Stimulated activated CD4-positive, alpha-beta T cell treated with anti-CD3 and anti-CD28 coated beads, Interleukin-4, amount 100 ng/mL, for 48 hours (primary cell): ENCODE measurements at regions not wholly inside any gene's neighbourhood (a gene's known extent, or its start where the extent isn't known, plus 50 kb on each side); places are given as distances from the start of the nearest gene placed in this dataset.
"Not testable (repeated sequence)": the region's sequence is repeated elsewhere in the genome, so short reads cannot be mapped to it uniquely, and the experiment has no call there.

Experiments used
- DNase-seq, 2 donors: peaks; one replicate each; pipeline ENCODE4 v3.0.0-alpha.2; 2020; ENCODE audit warnings: low read depth in 2 of 2

DNA sequence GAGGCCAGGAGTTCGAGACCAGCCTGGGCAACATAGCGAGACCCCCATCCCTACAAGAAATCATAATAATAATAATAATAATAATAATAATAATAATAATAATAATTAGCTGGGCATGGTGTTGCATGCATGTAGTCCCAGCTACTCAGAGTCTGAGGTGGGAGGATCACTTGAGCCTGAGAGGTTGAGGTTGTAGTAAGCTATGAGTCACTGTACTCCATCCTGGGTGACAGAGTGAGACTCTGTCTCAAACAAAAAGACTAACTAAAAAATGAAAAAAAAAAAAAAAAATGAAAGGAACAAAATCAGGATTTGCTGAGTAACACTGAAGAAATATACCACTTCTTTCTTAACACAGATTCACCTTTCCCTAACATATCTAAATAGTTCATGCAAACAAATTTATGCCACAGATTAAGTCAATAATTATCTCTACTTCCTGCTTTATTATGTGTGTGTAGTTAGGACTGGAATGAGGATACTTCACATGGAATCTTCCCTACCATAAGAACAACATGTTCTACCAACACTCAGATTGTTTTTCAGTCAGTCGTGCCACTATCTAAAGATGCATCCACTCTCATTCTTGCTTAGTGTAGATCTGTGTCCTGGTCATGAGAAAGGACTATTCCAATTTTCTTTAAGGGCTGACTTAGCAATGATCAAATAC lies 928.7 kb downstream of the SLC4A3 start:
- DNase-seq = no peak

DNA sequence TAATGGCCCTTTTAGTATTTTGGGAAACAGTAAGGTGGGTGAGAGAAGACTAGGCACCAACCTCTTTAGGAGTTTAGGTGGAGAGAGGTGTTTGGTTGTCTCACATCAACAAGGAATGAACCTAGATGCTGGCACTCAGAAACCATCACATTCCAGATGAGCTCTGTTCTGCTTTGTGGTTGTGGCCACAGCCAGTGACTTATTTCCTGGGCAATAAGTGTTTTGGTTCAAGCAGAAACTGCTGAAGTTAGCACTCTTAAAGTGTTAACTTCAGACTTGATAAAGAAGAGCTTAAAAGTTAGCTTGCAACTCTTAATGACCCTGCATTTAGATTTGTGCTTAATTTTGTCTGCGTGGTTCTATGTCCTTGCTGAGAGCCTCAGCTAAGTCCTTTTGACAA lies 929.2 kb downstream of the SLC4A3 start:
- DNase-seq = no peak

DNA sequence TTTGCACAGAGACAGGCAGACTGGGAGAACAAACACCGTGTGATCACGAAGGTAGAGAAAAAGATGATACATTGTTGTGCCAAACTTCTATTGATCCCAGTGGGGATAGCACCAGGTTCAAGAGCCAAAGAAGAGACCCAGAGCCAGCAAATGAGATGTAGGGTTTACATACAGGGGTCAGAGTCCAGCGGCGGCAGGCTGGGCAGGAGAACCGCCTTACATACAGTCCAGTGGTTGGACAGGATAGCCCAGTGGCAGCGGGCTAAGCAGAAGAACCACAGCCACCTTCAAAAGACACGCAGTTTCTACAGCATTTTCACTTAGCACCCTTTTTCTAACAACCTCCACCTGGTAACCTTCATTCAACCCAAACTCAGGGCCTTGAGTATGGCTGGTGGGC lies 932.8 kb downstream of the SLC4A3 start:
- no peak for DNase-seq

GRCh38 chr2:220562375-220563140 lies 935.1 kb downstream of the SLC4A3 start:
- no peak for DNase-seq

GRCh38 chr2:220568296-220568695 lies 940.9 kb downstream of the SLC4A3 start:
- DNase-seq = no peak

GRCh38 chr2:220569112-220569897 lies 941.9 kb downstream of the SLC4A3 start:
- DNase-seq = no peak

DNA sequence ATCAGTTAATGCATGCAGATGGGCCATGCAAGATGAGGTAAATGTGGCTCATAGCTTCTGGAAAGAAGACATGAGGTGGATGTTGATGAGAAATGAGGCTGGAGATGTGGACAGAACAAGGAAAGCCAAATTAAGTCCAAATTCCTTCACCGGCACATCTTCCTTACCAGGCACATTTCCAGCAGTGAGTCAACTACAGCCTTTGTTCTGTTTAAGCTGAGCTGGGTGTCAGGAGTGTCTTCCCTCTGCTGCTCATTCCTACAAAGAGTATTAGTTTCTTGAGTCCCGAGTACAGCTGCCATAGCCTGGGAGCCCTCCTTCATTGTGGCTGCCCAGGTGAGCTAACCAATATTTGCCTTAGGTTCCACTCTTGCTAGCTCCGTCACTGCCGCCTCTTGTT lies 945.0 kb downstream of the SLC4A3 start:
- DNase-seq = no peak

DNA sequence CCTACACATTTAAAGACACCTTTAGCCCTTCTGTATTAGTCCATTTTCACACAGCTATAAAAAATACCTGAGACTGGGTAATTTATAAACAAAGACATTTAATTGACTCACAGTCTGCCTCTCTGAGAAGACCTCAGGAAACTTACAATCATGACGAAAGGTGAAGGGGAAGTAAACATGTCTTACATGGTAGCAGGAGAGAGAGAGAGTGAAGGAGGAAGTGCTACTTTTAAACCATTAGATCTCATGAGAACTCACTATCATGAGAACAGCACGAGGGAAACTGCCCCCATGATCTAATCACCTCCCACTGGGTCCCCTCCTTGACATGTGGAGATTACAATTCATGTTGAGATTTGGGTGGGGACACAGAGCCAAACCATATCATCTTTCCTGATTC lies 946.6 kb downstream of the SLC4A3 start:
- DNase-seq = no peak

DNA sequence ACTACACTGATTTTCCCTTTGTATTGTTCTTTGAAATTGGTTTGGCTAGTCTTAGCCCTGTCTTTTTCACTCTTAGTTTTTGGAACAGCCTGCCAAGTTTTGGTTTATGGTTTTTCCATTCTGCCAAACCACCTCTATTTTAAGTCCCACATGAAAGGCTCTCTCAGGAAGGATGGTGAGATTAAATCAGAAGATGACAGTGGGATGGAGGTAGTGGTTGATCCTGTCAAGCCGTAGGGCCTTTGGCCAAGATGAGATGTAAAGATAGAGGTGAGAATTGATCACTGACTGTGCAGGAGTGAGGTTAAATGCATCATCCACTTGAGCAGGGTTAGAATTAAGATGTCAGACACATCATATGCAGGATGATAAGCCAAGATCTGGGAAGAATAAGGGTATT lies 948.5 kb downstream of the SLC4A3 start:
- DNase-seq = no peak

DNA sequence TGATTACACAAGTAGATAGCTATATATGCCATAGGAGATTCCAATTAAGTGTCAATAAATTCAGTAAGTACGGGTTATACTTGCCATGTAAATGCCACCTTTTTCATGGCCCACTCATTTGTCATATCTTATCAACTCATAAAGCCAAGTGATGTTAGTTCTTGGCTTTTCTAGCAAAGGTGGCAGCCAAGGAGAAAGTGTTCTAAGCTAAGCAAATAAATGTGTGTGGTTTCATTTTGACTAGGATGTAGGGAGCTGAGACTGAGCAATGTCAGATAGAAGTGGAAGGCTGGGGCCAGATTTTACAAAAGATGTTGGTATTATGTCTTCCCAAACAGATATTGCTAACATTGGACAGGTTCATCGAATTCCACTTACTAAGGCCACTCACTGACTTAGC lies 952.0 kb downstream of the SLC4A3 start:
- DNase-seq = no peak

- no peak for DNase-seq
Measured at GRCh38 chr2:220580113-220580512, 952.7 kb downstream of the SLC4A3 start.

DNA sequence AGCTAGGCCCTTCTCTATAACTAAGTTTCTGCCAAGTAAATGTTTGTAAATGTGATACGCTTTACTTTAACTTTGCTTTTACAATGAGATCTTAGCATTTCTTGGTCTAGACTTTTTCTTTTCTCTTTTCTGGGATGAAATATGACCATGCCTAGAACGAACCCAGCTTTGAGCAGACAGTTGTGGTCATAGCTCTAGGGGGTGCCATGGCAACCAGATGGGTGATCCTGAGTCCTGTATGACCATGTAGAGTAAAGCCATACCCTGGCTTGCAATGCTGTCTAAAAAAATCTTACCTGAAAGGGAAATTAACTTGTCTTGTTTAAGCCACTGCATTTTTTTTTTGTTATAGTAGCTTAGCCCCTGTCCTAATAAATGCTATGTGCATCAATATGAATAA lies 956.3 kb downstream of the SLC4A3 start:
- DNase-seq = no peak

GRCh38 chr2:220585241-220585640 lies 957.8 kb downstream of the SLC4A3 start:
- DNase-seq = no peak

GRCh38 chr2:220586980-220587530 lies 959.6 kb downstream of the SLC4A3 start:
- no peak for DNase-seq

DNA sequence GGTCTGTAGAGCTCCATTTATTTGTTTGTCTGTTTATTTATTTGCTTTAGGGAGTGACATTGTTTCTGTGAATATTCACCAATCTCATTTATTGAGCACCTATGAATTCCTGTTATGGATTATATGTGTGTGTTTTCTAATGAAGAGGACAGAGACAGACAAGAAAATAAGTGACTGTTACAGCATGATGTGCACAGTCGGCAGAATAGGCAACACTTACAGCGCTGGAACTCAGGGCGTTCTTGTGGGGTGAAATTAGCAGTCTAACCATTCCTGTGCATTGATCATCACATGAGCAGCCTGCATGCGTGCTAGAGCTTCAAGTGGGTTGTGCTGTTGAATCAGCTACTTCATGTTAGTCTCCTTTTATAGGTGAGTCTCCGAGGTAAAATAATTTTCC lies 960.7 kb downstream of the SLC4A3 start:
- no peak for DNase-seq

DNA sequence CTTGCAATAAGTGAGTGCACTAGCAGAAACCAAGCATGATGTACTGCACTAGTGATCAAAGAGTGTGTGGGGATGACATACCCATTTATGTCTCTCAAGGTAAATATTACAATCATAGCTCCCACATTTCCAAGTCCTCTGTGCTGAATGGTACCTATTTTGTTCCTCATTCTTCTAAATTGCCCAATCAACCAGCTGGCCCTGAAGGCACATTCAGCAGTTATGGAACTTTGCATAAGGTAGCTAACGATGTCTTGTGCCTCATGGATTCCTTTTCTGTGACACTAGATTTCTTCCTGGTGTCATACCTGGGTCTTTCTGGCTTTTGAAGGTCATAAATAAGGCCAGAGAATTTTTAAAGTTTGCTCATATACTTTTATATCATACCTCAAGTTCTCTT lies 963.0 kb downstream of the SLC4A3 start:
- DNase-seq = no peak

DNA sequence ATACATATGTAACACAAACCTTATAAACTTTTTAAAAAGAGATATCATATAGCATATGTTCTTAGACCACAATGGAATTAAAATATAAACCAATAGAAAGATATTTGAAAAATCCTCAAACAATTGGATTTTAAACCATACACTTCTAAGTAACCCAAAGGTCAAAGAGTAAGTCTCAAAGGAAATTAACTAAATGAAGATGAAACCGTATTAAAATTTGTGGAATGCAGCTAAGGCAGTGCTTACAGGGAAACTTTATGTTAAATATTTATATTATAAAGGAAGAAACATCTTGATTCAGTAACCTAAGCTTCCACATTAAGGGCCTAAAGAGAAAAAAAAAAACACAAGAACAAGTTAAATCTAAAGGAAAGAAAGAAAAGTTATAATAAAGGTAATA lies 966.1 kb downstream of the SLC4A3 start:
- no peak for DNase-seq

GRCh38 chr2:220601674-220602073 lies 970.4 kb downstream of the EPHA4 start:
- DNase-seq = no peak

DNA sequence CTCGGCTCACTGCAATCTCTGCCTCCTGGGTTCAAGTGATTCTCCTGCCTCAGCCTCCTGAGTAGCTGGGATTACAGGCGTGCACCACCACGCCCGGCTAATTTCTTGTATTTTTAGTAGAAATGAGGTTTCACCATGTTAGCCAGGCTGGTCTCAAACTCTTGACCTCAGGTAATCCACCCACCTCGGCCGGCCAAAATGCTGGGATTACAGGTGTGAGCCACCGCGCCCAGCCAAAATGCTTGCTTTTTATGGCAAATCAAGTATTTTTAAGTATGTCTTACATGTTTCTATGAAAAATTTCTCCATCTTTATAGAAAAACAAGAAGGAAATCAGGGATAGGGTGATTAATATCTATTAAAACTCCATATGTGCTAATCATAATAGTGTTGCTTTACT lies 959.1 kb downstream of the EPHA4 start:
- not testable (repeated sequence) for DNase-seq

DNA sequence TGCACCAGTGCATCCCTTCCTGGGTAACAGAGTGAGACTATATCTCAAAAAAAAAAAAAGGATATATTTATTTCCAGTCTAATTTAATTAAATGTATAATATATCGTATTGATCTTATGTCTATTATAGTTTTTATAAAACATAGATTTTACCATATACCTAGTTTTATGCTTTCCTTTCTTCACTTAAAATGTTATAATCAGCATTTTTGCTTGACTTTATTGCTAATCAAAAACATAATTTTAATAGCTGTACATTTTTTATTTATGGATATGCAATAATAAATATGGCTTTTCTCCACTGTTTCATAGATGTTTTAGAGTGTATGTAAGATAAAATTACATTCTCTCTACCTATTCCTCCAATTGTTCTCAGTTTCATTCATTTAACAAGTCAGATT lies 958.0 kb downstream of the EPHA4 start:
- DNase-seq = no peak

- DNase-seq = no peak
Measured at GRCh38 chr2:220619525-220620220, 952.4 kb downstream of the EPHA4 start.

DNA sequence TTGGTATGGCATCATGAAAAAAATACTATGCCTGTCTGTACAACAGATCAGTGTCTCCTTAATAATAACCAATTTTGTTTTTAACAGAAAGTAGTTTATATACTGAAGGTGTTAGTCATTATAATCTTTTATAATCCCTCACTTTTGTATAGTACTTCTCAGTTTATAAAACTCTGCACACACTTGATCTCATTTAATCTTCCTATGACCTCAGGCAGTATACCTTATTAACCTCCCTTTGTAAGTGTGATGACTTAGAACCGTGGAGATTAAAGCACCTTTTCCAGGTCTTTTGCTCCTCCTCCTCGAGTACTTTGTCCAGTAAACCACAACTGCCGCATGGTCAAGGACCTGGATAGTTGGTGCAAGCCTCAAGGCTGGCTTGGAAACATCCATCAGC lies 945.5 kb downstream of the EPHA4 start:
- no peak for DNase-seq
